Left cardiac atrium (tissue), 4 donors: ENCODE measurements at regions not wholly inside any gene's neighbourhood (a gene's known extent, or its start where the extent isn't known, plus 50 kb on each side); places are given as distances from the start of the nearest gene placed in this dataset.
"Not testable (repeated sequence)": the region's sequence is repeated elsewhere in the genome, so short reads cannot be mapped to it uniquely, and the experiment has no call there.

Source experiments
- ATAC-seq, 2 donors: fragments of 200-7000 bp; cut with Tn5 transposase; one replicate each; pipeline ENCODE4 v1.9.1; 2020; ENCODE audit warnings: mild to moderate bottlenecking in 2 of 2, moderate library complexity in 2 of 2
- DNase-seq: peaks from one replicate; pipeline ENCODE4 v3.0.0-alpha.2; 2020
- intact Hi-C, 2 donors: fragments of 100-400 bp; cut with DNase I; formaldehyde crosslinking; loops; one replicate each; pipeline versions ENCODE4 v1.14.1 to v1.15.1; 2022 to 2023
- donor health status: DM: no; HTN: yes; CAD: no.
- donor health status: DM: no; HTN: yes; CAD: no; lungs with severe emphysema.
- donor health status: DM: yes; HTN: yes; CAD: no.
- donor health status: Dilated cardiomyopathy.

DNA sequence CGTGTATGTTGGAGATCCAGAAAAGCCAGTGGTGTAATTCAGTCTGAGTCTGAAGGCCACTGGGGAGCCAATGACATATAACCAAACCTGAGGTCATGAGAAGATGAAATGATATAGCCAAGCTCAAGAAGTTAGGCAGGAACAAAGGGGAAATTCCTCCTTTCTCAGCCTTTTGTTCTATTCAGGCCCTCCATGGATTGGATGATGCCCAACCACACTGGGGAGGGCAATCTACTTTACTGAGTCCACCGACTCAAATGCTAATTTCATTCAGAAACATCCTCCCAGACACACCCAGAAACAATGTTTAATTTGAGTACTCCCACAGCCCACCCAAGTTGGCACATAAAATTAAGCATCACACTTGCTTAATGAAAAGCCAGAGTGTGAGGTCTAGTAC lies 183.6 kb downstream of the GJA1 start:
- DNase-seq (no peak), ATAC-seq (no peak)
- intact Hi-C loops: no loop called here

DNA sequence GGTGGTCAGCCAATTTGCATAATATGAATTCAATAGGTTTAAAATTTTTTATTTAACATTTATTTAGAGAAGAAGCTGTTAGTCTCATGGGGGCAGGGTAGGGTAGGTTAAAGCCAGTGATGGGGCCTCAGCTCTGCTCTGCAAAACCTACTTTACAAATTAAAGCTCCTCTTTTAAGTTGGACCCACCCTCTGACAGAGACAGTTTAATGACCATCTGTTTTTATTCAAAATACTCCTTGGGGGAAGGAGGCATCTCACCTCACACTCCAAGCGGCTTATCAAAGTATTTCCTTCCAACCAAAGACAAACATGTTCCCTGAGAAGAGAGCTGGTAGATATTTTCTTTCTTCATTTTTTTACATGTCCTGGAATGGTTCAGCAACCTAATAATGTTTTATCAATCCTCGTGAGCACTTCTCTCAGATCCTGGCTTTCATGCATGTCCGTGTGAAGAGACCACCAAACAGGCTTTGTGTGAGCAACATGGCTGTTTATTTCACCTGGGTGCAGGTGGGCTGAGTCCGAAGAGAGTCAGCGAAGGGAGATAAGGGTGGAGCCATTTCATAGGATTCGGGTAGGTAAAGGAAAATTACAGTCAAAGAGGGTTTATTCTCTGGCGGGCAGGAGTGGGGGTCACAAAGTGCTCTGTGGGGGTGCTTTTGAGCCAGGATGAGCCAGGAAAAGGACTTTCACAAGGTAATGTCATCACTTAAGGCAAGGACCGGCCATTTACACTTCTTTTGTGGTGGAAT lies 184.7 kb downstream of the GJA1 start:
- intact Hi-C loops: no loop called here
- ATAC-seq (no peak), DNase-seq (no peak)

DNA sequence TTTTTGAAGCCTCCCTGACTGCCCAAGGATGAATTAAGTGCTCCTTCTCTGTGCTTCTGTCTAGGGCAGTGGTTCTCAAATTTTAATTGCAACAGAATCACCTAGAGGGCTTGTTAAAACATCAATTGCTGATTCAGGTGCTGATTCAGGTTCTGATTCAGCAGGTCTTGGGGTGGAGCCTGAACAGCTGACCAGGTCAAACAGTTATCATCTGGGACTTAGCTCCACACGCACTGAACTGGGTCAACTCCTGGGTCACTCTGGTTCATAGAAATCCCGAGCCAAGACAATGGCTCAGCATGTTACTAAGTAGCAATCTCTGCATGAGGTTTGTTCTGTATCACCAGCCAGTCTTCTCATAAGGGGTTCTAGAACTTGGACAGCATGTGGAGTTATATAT lies 192.3 kb downstream of the GJA1 start:
- DNase-seq (no peak), ATAC-seq (peak in 1 of 2 donors; percentile 35)
- intact Hi-C loops: no loop called here

DNA sequence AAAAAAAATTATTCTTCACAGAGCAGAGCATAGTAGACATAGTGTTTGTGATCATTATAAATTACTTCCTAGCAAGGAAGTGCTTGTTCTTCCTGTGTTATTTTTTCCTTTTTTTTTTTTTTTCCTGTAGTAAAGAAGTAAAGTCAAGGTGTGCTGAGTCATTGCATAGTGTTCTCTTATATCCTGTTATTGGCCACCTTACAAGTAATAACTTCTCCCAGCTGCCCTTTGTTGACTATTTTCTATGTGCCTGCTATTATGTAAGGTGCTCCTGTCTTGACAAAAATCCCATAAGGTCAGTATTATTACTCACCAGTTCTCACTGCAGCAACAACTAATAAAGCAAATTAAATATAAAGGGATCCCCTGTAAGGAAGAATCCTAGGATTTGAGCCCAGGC lies 195.3 kb downstream of the GJA1 start:
- intact Hi-C loops: no loop called here
- ATAC-seq: no peak
- DNase-seq: no peak

DNA sequence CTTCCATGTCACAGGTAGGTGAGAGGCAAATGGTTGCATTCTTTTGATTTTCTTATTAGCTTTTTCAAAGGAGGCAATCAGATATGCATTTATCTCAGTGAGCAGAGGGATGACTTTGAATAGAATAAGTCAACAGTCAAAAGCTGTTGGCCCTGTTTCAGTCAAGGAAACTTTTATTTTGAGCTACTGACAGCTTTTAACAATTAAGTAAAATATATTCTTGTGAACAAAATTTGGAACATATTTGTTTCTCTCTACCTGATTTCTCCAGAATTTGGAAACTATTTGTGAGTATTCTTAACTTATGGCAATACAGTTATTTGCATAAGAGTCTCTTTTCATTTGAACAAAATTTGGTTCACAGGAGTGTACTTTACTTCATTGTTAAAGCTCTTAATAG lies 196.3 kb downstream of the GJA1 start:
- ATAC-seq, DNase-seq, intact Hi-C loops: not testable (repeated sequence)

DNA sequence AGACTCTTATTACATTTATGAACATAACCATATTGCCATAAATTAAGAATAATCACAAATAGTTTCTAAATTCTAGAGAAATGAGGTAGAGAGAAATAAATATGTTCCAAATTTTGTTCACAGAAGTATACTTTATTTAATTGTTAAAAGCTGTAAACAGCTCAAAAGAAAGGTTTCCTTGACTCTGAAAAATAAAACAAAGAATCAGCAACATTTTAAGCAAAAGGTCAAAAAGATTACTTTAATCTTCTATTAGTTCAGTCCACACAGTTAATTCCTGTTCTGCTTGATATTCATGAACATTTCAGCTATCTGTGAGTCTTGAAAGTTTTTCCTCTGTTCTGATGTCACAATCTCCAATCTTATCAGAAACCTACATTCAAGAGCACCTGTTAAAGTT lies 197.9 kb downstream of the GJA1 start:
- DNase-seq: no peak
- intact Hi-C loops: no loop called here
- no peak for ATAC-seq

DNA sequence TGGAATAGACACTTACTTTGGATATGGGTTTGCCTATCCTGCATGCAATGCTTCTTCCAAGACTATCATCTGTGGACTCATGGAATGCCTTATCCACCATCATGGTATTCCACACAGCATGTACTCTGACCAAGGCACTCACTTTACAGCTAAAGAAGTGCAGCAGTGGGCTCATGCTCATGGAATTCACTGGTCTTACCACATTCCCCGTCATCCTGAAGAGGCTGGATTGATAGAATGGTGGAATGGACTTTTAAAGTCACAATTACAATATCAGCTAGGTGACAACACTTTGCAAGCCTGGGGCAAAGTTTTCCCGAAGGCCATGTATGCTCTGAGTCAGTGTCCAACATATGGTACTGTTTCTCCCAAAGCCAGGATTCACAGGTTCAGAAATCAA lies 199.1 kb downstream of the GJA1 start:
- DNase-seq, ATAC-seq, intact Hi-C loops: not testable (repeated sequence)

DNA sequence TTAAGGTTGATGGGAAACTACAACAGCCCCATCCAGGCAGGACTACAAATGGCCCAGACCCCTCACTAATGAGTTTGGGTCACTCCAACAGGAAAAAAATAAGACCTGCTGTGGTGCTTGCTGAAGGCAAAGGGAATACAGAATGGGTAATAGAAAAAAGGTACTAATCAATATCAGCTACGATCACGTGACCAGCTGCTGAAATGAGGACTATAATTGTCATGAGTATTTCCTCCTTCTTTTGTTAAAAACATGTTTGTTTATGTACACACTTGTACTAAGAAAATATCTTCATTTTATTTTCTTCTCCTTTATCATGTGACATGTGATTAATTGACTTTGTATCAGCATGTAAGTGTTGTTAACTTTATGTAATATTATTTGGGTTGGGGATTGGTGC lies 199.9 kb downstream of the GJA1 start:
- DNase-seq: no peak
- no peak for ATAC-seq
- intact Hi-C loops: no loop called here

DNA sequence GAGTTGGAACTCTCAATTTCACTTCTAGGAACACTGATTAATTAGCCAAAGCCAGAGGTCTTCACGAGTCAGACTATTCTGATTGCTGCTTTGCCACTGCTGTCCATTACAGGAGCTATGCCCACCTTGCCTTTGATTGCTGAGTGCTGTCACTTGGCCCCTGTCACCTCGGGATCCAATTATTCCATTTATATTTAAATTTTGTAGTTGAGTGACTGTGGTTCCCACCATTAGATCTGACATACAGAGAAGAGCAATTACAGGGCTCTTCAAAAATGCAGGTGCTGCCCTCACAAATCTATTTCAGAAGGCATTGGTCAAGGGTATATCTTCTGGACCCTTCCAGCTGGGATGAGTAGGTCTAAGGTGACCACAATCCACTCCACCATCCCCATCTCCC lies 200.8 kb downstream of the GJA1 start:
- ATAC-seq, intact Hi-C loops, DNase-seq: not testable (repeated sequence)

DNA sequence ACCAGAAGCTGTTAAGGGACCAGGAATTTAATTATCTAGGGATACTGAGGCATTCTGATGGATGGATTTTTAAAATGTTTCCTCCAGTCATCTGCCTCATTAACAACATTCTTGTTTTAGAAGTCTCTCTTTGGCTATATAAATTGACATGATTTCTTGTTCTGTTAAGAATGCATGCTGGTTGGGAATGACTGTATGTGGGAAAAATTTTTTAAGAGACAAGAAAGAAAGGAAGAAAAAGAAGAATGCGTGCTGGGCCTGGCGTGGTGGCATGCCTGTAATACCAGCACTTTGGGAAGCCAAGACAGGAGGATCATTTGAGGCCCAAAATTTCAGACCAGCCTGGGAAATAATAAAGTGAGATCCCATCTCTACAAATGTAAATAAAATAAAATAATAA lies 203.6 kb downstream of the GJA1 start:
- no peak for DNase-seq
- intact Hi-C loops: no loop called here
- ATAC-seq: no peak

DNA sequence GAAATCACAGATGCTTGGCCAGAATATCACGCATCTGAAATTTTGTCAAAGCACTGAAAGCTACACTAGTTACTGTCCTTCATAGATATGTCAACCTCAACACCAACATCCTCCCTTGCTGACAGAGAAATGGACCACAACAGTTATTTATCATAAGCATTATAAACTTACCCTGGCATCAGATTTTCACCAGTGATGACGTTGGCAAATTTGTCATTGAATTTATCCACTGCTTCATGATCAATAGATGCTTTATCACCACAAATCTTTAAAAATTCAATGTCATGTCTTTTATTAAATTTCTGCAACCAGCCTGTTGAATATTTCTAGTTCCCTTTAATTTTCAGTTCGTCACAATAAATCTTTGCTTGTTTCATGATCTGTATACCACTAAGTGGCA lies 205.7 kb downstream of the GJA1 start:
- ATAC-seq (no peak), DNase-seq (no peak)
- intact Hi-C loops: loop anchor here in 1 of 2 donors (10.0 kb wide), 1 partner anchor 106 kb away; no protein-coding TSS in a partner anchor

DNA sequence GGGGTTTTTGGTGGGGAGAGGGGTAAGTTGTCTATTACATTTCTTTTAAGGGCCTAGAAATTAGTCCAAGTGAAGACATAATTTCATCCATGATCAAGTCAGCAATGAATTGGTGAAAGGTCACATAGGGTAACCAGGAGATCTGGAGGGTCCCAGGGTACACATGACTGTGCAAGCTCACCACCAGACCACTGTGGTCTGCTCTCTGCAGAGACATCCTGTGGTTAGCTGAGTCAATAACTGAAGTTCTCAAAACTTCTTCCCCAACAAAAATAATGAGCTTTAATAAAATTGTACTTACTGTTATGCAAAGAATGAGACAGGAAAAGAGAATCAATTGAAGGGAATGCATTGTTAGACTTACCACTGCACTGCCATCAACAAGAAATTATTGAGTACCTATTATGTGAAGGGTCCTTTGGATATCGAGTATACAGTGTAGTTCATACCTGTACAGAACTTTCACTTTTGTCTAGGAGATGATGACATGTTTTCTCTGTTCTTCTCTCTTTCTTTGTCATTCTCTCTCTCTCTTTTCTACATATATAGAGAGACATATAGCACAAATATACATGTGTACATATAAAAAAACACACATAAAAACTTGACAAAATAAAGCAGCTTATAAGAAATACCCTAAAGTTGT lies 209.8 kb downstream of the GJA1 start:
- intact Hi-C loops: loop anchor here in 1 of 2 donors (10.0 kb wide), 1 partner anchor 110 kb away; no protein-coding TSS in a partner anchor
- no peak for DNase-seq
- no peak for ATAC-seq

DNA sequence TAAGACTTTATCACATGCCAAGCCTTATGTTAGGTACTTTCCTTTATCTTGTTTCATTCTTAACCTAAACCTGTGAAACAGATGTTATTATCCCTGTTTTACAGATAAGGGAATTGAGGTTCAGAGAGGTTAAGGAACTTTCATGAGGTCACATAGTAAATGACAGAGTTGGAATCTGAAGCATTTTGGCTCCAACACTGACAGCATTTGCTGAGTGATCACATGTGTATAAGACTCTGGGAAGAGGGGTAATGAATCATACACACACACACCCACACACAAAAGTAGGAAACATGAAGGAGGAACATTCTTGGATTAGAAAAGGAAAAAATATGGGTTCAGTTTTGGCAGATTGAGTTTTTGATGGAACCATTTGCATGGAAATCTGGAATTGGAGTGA lies 212.5 kb downstream of the GJA1 start:
- intact Hi-C loops: loop anchor here in 1 of 2 donors (10.0 kb wide), 1 partner anchor 113 kb away; no protein-coding TSS in a partner anchor
- ATAC-seq (peak in 1 of 2 donors; percentile 69), DNase-seq (no peak)

DNA sequence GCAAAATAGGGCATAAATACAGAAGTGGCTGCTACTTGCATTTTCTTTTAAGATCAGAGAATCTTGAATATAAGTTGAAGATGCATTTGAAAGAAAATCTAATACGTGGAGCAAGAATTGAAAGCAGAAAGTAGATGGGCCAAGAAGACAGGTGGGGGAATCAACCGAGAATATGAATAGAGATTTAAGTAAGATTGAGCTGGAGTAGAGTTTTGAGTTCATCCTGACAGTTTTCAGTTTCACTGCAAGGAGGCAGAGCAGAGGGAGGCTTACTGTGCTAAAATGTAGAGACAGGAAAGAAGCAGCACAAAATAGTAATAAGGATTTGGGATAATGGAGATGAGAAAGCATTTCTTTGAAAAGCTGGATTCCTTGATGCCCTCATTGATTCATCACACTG lies 214.5 kb downstream of the GJA1 start:
- ATAC-seq: no peak
- intact Hi-C loops: loop anchor here in 1 of 2 donors (10.0 kb wide), 1 partner anchor 115 kb away; no protein-coding TSS in a partner anchor
- DNase-seq: no peak

DNA sequence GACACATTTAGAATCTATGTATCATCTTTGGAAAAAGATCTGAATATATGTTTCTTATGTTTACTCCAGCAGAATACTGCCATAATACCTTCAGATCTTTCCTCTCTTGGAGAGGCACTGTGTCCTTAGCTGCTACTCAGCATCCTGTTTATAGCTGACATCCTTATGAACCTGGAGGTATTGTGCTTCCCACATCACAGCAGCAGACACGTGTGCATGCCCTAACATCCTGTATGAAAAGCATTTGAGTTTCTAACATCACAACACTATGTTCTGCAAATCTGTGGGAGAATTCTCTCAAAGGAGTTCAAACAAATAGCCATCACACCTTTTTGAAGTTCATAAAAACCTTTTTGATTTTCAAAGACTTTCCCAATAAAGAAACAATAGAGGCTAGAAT lies 216.0 kb downstream of the GJA1 start:
- DNase-seq (no peak), ATAC-seq (peak; percentile 23 to 65)
- intact Hi-C loops: no loop called here

DNA sequence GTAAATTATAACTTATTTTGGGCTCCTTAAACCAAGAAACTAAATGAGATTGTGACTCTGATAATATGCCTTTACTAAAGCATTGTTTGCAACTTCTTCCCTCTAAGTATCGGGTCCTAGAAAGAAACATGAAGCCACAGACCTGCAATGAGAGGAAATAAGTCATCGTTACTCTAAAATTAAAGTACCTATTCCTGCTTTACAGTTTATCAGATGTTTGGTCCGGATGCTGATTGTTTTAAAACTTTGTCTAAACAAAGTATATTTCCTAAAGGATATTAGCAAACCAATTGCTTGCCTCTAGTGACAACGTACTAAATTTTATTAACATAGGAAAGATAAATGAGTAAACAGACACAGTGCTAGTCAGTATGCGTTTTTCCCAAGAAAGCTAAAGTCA lies 216.8 kb downstream of the GJA1 start:
- DNase-seq (no peak), ATAC-seq (no peak)
- intact Hi-C loops: no loop called here

DNA sequence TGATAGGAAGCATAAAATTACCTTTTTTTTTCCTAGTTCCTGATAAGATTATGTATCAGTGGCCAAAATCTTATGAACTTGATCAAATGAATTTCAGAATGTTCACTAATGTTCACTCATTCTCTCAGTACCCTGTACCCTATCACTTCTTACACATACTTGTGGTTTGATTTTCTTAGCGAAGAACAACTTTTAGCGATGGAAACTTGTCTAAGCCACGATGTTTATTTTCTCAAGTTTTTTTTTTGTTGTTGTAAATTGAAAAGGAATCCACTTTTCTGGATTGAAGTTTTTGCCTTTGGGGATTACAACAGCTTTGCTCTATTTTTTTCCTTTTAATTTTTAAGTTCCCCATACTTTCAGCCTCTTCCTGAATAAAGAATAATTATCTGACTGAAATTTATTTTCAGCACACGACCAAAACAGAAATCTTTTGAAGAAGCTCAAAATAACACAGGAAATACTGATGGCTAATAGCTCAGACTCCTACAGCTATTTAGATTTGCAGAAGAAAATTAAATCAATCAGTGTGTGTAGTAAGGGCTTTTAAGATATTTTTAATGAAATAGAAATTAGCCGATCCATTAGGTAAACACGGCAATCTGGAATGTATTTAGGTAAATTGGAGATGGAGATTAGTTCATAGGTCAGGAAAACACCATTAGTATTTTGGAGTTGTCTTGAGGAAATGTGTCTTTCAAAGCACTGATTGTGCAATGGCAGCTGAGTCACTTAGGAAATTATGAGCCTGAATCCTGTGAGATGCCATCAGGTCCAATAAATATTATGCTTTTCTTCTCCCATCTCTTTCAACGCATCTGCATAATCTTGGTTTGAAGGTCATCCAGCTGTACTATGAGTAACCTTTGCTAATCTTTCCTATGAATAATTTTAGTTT lies 217.5 kb downstream of the GJA1 start:
- intact Hi-C loops: no loop called here
- DNase-seq (peak; percentile 25), ATAC-seq (peak; percentile 19 to 57)

DNA sequence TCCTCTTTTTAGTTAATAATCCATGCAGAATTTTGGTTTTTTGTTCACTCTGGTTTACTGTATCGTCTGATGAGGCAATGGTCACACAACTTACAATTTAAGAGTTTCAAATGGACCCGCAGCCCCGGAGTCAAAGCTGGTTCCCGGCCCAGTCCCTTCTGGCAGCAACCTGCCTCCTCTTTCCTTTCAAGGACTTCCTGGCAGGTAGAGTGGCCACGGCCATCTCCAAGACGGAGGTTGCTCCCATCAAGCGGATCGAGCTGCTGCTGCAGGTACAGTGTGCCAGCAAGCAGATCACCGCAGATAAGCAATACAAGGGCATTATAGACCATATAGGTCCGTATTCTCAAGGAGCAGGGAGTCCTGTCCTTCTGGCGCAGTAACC lies 218.2 kb downstream of the GJA1 start:
- ATAC-seq (no peak), DNase-seq (no peak)
- intact Hi-C loops: no loop called here

DNA sequence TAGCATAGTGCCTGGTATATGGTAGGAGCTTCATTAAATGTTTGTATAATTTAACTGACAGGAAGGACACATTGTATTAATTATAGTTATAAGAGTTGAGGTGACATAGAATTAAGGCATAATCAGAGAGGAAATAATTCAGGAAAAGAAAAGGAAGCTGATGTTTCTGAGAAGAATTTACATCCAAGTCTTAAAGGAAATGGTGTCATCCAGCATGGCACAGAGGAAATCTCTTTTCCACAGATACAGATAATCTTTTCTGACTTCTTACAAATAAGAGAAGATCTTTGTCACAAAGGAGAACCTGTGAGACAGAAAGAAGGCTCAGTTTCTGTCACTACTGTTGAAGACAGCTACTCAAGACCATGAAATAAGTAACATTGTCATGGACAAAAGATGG lies 222.5 kb downstream of the GJA1 start:
- intact Hi-C loops: no loop called here
- ATAC-seq (no peak), DNase-seq (no peak)

DNA sequence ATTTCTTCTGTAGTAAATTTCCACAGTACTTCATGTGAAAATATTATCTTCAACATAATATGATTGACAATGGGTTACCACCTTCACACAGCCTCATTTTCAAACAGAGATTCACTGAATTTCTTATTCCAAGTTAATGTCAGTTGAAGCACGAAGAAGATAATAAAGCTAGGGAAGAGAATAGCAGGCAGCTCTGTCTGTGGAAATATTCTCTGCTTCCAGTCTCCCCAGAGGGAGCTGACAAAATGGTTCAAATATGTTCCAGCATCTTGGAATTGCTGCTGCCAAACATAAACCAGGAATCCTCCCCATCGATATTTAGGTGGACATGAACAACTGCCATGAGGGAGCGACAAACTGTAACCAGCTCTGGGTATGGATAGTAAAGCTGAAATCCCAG lies 224.8 kb downstream of the GJA1 start:
- no peak for DNase-seq
- intact Hi-C loops: loop anchor here in 1 of 2 donors (10.0 kb wide), 1 partner anchor 185 kb away; no protein-coding TSS in a partner anchor
- ATAC-seq: no peak
